ENCODE measurements at regions not wholly inside any gene's neighbourhood (a gene's known extent, or its start where the extent isn't known, plus 50 kb on each side); places are given as distances from the start of the nearest gene placed in this dataset.

DNA sequence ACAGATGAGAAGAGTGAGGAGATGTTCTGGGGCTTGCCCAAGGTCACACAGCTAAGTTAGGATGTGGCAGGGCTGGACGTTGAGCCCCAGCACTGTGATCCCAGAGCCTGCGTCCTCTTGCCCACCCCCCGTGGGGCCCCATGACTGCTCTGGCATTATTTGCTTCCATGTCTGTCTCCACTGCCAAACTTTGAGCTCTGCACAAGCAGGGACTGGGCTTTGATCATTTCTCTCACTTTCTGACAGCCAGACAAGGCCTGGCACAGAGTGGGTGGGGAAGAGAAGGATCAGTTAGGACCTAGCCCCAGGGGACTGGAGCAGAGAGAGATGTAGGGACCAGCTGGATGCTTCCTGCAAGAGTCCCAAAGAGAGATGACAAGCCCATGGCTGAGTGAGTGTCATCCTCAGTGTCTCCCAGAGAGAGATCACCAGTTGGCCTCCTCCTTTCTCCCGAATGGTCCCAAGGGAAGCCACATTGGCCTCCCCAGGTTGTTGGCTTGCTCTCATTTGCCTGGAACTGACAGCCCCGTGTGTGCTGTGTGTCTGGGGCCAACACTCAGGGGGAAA is 126.7 kb upstream of the PWP1 start:
- Mint-ChIP-seq H3K9me3 (ENCODE audit: unreplicated experiment) (no peaks in the 10 kb centered on the region), H3K4me1 (ENCODE audit: unreplicated experiment) (no peaks in the 10 kb centered on the region), H3K27ac (ENCODE audit: unreplicated experiment) (no peak overlapping the region), H3K27me3 (ENCODE audit: unreplicated experiment) (peaks cover 3% of the 10 kb centered on the region), H3K36me3 (ENCODE audit: unreplicated experiment) (no peaks in the 10 kb centered on the region), H3K4me3 (ENCODE audit: unreplicated experiment) (no peak overlapping the region)
- TF ChIP-seq, protein P1, sequence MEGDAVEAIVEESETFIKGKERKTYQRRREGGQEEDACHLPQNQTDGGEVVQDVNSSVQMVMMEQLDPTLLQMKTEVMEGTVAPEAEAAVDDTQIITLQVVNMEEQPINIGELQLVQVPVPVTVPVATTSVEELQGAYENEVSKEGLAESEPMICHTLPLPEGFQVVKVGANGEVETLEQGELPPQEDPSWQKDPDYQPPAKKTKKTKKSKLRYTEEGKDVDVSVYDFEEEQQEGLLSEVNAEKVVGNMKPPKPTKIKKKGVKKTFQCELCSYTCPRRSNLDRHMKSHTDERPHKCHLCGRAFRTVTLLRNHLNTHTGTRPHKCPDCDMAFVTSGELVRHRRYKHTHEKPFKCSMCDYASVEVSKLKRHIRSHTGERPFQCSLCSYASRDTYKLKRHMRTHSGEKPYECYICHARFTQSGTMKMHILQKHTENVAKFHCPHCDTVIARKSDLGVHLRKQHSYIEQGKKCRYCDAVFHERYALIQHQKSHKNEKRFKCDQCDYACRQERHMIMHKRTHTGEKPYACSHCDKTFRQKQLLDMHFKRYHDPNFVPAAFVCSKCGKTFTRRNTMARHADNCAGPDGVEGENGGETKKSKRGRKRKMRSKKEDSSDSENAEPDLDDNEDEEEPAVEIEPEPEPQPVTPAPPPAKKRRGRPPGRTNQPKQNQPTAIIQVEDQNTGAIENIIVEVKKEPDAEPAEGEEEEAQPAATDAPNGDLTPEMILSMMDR (IDR thresholded peaks at IDR 0.05): no peak
- DNase-seq (ENCODE audit: extremely low spot score, unreplicated experiment): peak; percentile 63

GRCh38 chr12:107560165-107560898 is 125.3 kb upstream of the PWP1 start:
- Mint-ChIP-seq H3K4me3 (ENCODE audit: unreplicated experiment) (no peak overlapping the region), H3K9me3 (ENCODE audit: unreplicated experiment) (no peaks in the 10 kb centered on the region), H3K36me3 (ENCODE audit: unreplicated experiment) (no peaks in the 10 kb centered on the region), H3K27me3 (ENCODE audit: unreplicated experiment) (peaks cover 3% of the 10 kb centered on the region), H3K27ac (ENCODE audit: unreplicated experiment) (no peak overlapping the region), H3K4me1 (ENCODE audit: unreplicated experiment) (no peaks in the 10 kb centered on the region)
- TF ChIP-seq, protein P1 (IDR thresholded peaks at IDR 0.05): no peak
- DNase-seq (ENCODE audit: extremely low spot score, unreplicated experiment): no peak

DNA sequence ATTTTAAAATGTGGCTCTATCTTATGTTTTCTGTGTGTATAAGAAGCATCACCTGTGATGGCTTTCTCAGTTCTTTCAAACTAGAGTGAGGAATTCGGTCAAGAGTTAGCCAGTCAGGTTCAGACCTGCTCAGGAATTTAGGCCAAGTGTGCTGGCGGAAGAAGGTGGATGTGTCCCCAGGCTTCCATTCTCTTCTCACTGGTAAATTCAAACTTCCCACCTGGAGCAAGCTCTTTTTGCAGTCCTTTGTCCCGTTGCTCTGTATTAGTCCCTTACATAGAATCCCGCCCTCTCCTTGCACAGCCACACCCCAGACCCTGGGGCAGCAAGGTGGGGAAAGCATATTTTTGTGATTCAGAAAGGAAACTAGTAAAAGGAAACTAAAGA is 124.7 kb upstream of the PWP1 start:
- DNase-seq (ENCODE audit: extremely low spot score, unreplicated experiment): no peak
- H3K27me3 Mint-ChIP-seq (ENCODE audit: unreplicated experiment): peaks cover 3% of the 10 kb centered on the region
- H3K27ac Mint-ChIP-seq (ENCODE audit: unreplicated experiment): no peak overlapping the region
- TF ChIP-seq, protein P1 (IDR thresholded peaks at IDR 0.05): no peak
- H3K4me1 Mint-ChIP-seq (ENCODE audit: unreplicated experiment): no peaks in the 10 kb centered on the region
- H3K9me3 Mint-ChIP-seq (ENCODE audit: unreplicated experiment): no peaks in the 10 kb centered on the region
- H3K4me3 Mint-ChIP-seq (ENCODE audit: unreplicated experiment): no peak overlapping the region
- no peaks in the 10 kb centered on the region for H3K36me3 Mint-ChIP-seq (ENCODE audit: unreplicated experiment)

GRCh38 chr12:107564946-107565345 is 120.7 kb upstream of the PWP1 start:
- TF ChIP-seq, protein P1 (IDR thresholded peaks at IDR 0.05): no peak
- Mint-ChIP-seq H3K9me3 (ENCODE audit: unreplicated experiment) (no peaks in the 10 kb centered on the region), H3K36me3 (ENCODE audit: unreplicated experiment) (no peaks in the 10 kb centered on the region), H3K27me3 (ENCODE audit: unreplicated experiment) (peaks cover 6% of the 10 kb centered on the region), H3K27ac (ENCODE audit: unreplicated experiment) (no peak overlapping the region), H3K4me1 (ENCODE audit: unreplicated experiment) (no peaks in the 10 kb centered on the region), H3K4me3 (ENCODE audit: unreplicated experiment) (no peak overlapping the region)
- no peak for DNase-seq (ENCODE audit: extremely low spot score, unreplicated experiment)

DNA sequence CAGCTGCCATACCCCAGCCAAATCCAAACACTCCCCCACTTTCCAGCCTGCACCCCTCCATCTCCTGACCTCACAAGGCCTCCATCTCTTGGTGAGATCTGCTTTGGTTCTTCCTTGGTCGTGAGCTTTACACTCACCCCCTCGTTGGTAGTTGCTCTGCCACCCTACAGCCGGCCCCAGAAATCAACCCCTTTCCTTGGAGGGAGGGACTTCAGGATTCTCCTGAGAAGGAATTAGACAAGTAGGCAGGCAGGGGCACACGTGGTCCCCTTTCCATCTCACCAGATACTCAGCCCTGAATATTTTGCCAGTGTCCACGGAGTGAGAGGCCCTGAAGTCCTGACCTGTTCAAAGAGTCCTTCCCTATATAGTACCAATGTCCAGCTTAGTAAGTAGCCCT is 120.0 kb upstream of the PWP1 start:
- Mint-ChIP-seq H3K4me1 (ENCODE audit: unreplicated experiment) (no peaks in the 10 kb centered on the region), H3K27ac (ENCODE audit: unreplicated experiment) (no peak overlapping the region), H3K9me3 (ENCODE audit: unreplicated experiment) (no peaks in the 10 kb centered on the region), H3K36me3 (ENCODE audit: unreplicated experiment) (no peaks in the 10 kb centered on the region), H3K4me3 (ENCODE audit: unreplicated experiment) (no peak overlapping the region), H3K27me3 (ENCODE audit: unreplicated experiment) (peaks cover 6% of the 10 kb centered on the region)
- DNase-seq (ENCODE audit: extremely low spot score, unreplicated experiment): no peak
- TF ChIP-seq, protein P1 (IDR thresholded peaks at IDR 0.05): no peak

Data from osteocyte (in vitro differentiated cells).